Neural progenitor cell (in vitro differentiated cells): ENCODE measurements at regions not wholly inside any gene's neighbourhood (a gene's known extent, or its start where the extent isn't known, plus 50 kb on each side); places are given as distances from the start of the nearest gene placed in this dataset.

Source experiments
- EZH2 ChIP-seq: fragments of 200-600 bp; sonication (generic); IDR thresholded peaks from 2 replicates; pipeline ENCODE4 v1.6.1; 2017; ENCODE audit warnings: antibody characterized with exemption, mild to moderate bottlenecking, moderate library complexity
- EZH2phosphoT487 ChIP-seq: fragments of 200-600 bp; sonication (generic); IDR thresholded peaks from 2 replicates; pipeline ENCODE4 v1.6.1; 2017; ENCODE audit warnings: antibody characterized with exemption
- TF ChIP-seq, protein P1 (sequence below): fragments of 200-600 bp; sonication (generic); IDR thresholded peaks from 2 replicates; pipeline ENCODE4 v1.5.1; 2017; ENCODE audit warnings: antibody characterized with exemption, mild to moderate bottlenecking

DNA sequence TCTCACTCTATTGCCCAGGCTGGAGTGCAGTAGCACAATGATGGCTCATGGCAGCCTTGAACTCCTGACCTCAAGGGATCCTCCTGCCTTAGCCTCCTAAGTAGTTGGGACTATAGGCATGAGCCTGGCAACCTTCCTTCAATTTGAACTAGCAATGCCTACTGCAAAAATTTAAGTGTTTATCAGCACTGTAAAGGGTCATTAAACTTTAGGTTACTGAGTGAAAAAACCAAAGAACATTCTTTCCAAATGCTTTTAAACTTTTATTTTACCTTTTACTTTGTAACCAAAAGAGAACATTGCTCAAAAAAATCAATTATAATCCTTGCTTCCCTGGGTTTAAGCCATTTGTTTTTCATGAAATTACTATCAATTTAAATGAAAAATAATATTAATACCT is 101.0 kb upstream of the NHSL1 start:
- TF ChIP-seq, protein P1, sequence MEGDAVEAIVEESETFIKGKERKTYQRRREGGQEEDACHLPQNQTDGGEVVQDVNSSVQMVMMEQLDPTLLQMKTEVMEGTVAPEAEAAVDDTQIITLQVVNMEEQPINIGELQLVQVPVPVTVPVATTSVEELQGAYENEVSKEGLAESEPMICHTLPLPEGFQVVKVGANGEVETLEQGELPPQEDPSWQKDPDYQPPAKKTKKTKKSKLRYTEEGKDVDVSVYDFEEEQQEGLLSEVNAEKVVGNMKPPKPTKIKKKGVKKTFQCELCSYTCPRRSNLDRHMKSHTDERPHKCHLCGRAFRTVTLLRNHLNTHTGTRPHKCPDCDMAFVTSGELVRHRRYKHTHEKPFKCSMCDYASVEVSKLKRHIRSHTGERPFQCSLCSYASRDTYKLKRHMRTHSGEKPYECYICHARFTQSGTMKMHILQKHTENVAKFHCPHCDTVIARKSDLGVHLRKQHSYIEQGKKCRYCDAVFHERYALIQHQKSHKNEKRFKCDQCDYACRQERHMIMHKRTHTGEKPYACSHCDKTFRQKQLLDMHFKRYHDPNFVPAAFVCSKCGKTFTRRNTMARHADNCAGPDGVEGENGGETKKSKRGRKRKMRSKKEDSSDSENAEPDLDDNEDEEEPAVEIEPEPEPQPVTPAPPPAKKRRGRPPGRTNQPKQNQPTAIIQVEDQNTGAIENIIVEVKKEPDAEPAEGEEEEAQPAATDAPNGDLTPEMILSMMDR, result no peak
- TF ChIP-seq EZH2, result no peak
- TF ChIP-seq EZH2phosphoT487, result no peak
